ENCODE measurements at regions not wholly inside any gene's neighbourhood (a gene's known extent, or its start where the extent isn't known, plus 50 kb on each side); places are given as distances from the start of the nearest gene placed in this dataset.

DNA sequence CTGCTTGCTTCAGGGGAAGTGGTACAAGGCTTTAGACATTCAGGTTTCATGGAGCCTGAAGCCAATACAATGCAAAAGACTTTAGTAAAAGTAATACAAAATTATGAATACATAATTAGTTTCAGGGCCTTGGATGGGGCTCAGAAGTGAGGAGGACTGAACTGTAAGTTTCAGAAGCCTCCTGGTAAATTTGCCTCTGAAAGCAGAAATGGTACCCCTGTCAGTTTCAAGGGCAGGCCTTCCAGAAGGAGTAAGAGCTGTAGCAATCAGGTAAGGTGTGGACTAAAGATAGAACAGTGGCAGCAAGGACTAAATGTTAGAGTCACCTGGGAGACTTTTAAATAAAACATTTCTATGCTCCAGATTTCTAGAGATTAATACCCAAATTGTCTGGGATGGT, 402.5 kb upstream of the GOLIM4 start:
- H3K18ac ChIP-seq (ENCODE audit: low read depth, low read length), result no peak overlapping the region
- H3K14ac ChIP-seq (replicated peaks; ENCODE audit: low read depth, low read length), result no peak overlapping the region
- H3K4me1 ChIP-seq (ENCODE audit: control insufficient read depth, insufficient read depth, low read length), result no peaks in the 10 kb centered on the region
- dilution Hi-C loops (cut with HindIII; ENCODE audit: low sequenced_read_pairs, unreplicated experiment) (no loop called here), intact Hi-C loops (cut with micrococcal nuclease) (no loop called here), in situ Hi-C loops (cut with MboI; ENCODE audit: low sequenced_read_pairs) (no loop called here)
- no peaks in the 10 kb centered on the region for H3K27me3 ChIP-seq (ENCODE audit: control insufficient read depth, insufficient read depth, low read length)
- no TSS peak for BruUV-seq (replicated peaks)
- no peak overlapping the region for H2AFZ ChIP-seq (replicated peaks; ENCODE audit: low read length, poor library complexity)
- H2BK20ac ChIP-seq (ENCODE audit: low read depth, low read length), result no peak overlapping the region
- H2BK120ac ChIP-seq (ENCODE audit: low read depth, low read length), result no peak overlapping the region
- no peak overlapping the region for H3K56ac ChIP-seq (ENCODE audit: extremely low read depth, insufficient read depth, low read length)
- ChIA-PET CTCF (interaction anchor here (0.9 kb wide), 1 partner anchor 13 kb away, joined by 3 read pairs; no protein-coding TSS in a partner anchor), POLR2A (ENCODE audit: unreplicated experiment) (no interaction called here)
- no peak overlapping the region for H4K5ac ChIP-seq (ENCODE audit: low read depth, low read length)
- no peaks in the 10 kb centered on the region for H3K9me3 ChIP-seq (ENCODE audit: control insufficient read depth, insufficient read depth, low read length)
- H3K79me1 ChIP-seq (ENCODE audit: low read depth in 1 of 2, low read length in 2 of 2), result no peaks in the 10 kb centered on the region
- H2BK15ac ChIP-seq (ENCODE audit: low read depth, low read length), result no peak overlapping the region
- H3K36me3 ChIP-seq (ENCODE audit: control insufficient read depth, insufficient read depth, low read length), result no peaks in the 10 kb centered on the region
- TF ChIP-seq, protein P1, sequence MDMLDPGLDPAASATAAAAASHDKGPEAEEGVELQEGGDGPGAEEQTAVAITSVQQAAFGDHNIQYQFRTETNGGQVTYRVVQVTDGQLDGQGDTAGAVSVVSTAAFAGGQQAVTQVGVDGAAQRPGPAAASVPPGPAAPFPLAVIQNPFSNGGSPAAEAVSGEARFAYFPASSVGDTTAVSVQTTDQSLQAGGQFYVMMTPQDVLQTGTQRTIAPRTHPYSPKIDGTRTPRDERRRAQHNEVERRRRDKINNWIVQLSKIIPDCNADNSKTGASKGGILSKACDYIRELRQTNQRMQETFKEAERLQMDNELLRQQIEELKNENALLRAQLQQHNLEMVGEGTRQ (IDR thresholded peaks at IDR 0.05; ENCODE audit: low read depth, low read length), result no peak
- TF ChIP-seq CEBPB (IDR thresholded peaks at IDR 0.05; ENCODE audit: low read depth, low read length) (no peak), MXI1 (IDR thresholded peaks at IDR 0.05; ENCODE audit: borderline replicate concordance, low read depth, low read length) (no peak), BHLHE40 (IDR thresholded peaks at IDR 0.05; ENCODE audit: low read depth, low read length) (no peak), NFE2L2 (IDR thresholded peaks at IDR 0.05; ENCODE audit: low read depth, low read length) (no peak), RCOR1 (IDR thresholded peaks at IDR 0.05; ENCODE audit: insufficient replicate concordance, low read length) (no peak), RFX5 (IDR thresholded peaks at IDR 0.05; ENCODE audit: low read depth, low read length) (no peak), CHD1 (IDR thresholded peaks at IDR 0.05; ENCODE audit: low read depth, low read length) (no peak), RAD21 (IDR thresholded peaks at IDR 0.05; ENCODE audit: low read length) (no peak), MAFK (IDR thresholded peaks at IDR 0.05; ENCODE audit: low read depth, low read length) (no peak)
- no peak overlapping the region for H3K4me3 ChIP-seq (ENCODE audit: insufficient read depth, low read depth, low read length)
- H3K27ac ChIP-seq (ENCODE audit: insufficient read depth, low read length), result no peak overlapping the region
- no peak for DNase-seq
- H2BK5ac ChIP-seq (ENCODE audit: low read depth, low read length, poor library complexity, severe bottlenecking), result no peak overlapping the region
- ATAC-seq (ENCODE audit: low read depth), result no peak
- H3K9me1 ChIP-seq (ENCODE audit: insufficient read depth, low read length), result no peaks in the 10 kb centered on the region
- no peak overlapping the region for H3K23ac ChIP-seq (ENCODE audit: low read depth, low read length)
- H4K20me1 ChIP-seq (ENCODE audit: insufficient read depth, low read length), result no peaks in the 10 kb centered on the region
- no peak overlapping the region for H4K91ac ChIP-seq (ENCODE audit: insufficient read depth, low read depth, low read length)
- H4K8ac ChIP-seq (ENCODE audit: low read depth in 2 of 2, low read length in 2 of 2), result no peak overlapping the region
- no peak overlapping the region for H2AK5ac ChIP-seq (ENCODE audit: low read depth, low read length)
- H3K4me2 ChIP-seq (ENCODE audit: low read depth, low read length), result no peak overlapping the region
- H2AK9ac ChIP-seq (replicated peaks; ENCODE audit: low read depth, low read length, poor library complexity), result no peak overlapping the region
- H3K9ac ChIP-seq (ENCODE audit: low read depth, low read length), result no peak overlapping the region
- no peak overlapping the region for H3K4ac ChIP-seq (ENCODE audit: low read depth, low read length)
